HG03025 (cell line): ENCODE measurements at regions not wholly inside any gene's neighbourhood (a gene's known extent, or its start where the extent isn't known, plus 50 kb on each side); places are given as distances from the start of the nearest gene placed in this dataset.
"Not testable (repeated sequence)": the region's sequence is repeated elsewhere in the genome, so short reads cannot be mapped to it uniquely, and the experiment has no call there.

Source experiments
- ATAC-seq: cut with Tn5 transposase; IDR thresholded peaks from one replicate; pipeline ENCODE4 v1.9.1; 2021; ENCODE audit warnings: mild to moderate bottlenecking, moderate library complexity; ENCODE audit not compliant: unreplicated experiment, low FRiP score

DNA sequence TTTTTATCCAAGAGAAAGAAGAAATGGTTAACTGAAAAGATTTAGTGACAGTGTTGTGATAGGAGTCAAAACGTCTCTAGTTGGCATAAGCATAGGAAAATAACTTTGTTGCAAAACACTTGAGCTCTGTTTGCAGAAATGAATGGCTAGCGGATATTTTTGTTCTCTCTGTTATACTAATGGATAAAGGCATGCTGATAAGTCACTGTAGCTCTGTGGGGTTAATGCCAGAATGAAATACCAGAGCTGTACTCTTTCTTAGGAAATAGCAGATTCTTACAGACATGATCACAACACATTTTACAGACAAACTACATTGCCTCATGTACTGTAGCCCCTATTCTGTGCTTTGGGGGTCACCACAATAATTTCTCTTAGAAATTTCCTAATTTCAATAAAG lies 202.8 kb downstream of the DMRTA1 start:
- no peak for ATAC-seq

GRCh38 chr9:22650145-22650544 lies 203.5 kb downstream of the DMRTA1 start:
- no peak for ATAC-seq

DNA sequence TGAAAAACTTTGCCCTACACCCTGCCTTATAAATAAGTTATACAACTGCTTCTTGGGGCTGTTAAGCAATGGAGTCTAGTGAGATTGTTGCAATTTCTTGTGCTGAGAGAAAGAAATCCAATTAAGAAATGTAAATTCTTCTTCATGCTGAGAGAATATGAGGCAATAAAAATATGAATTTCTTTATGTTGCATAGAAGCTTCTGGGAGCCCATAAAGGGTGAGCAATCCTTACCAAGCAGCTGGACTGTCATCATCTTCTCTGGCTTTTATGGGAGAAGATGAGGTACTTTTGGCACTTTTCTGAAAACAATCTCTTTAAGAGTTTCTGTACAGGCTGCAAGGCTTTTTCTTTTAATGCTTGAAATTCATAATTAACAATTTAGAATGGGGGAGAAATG lies 204.3 kb downstream of the DMRTA1 start:
- ATAC-seq, result no peak

- no peak for ATAC-seq
Observed at GRCh38 chr9:22654833-22655232, 208.2 kb downstream of the DMRTA1 start.

DNA sequence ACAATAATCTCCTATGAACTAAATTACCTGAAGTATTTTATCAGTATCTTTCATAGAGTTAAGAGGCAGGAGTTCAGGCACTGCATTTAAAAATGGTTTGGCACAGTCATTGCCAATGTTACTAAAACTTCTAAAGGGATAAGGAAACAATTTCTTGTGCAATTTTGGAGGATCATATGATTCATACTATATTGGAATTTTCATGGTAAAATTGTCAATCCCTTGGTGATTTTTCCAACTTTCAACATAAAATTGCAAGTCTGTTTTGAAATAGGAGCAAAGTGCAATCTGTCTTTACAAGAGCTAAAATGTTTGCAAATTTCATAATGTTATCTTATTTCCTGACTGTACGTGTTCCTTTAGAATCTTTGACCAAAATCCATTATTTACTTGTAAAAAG lies 211.1 kb downstream of the DMRTA1 start:
- ATAC-seq, result no peak

- not testable (repeated sequence) for ATAC-seq
Observed at GRCh38 chr9:22658484-22658883, 211.9 kb downstream of the DMRTA1 start.

- ATAC-seq, result no peak
Observed at GRCh38 chr9:22682536-22682935, 235.9 kb downstream of the DMRTA1 start.

DNA sequence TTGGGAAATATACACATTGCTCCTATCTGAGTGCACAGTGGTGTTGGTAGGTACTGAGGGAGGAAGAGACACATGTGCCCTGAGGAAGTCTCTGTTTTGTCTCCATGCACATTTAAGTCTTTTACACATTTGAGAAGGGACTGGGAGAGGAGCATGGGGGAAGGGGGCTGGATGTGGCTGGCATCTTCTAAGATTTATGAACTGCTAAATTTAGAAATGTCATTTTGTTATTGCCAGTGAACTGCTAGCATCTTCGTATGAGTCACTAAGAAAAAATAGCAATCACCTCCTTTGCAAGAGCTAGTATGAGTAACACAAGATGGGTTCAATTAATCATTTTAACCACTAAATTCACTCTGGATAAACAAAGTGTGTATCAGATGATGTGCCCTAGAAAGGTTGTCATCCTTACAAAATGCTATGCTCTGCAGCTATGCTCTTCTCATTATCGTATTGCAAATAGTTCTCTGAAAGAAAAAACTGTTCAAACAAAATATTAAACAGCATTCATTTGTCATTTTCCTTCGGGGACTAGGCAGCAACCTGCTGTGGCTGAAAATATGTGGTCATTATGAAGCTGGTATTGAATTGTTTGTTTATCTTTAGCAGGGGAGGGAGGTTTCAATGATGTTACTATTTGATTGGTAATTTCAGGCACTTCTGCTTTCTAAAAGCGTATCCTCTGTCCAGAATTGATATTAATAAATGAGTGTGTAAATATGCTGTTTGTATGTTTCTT lies 236.5 kb downstream of the DMRTA1 start:
- ATAC-seq, result no peak

DNA sequence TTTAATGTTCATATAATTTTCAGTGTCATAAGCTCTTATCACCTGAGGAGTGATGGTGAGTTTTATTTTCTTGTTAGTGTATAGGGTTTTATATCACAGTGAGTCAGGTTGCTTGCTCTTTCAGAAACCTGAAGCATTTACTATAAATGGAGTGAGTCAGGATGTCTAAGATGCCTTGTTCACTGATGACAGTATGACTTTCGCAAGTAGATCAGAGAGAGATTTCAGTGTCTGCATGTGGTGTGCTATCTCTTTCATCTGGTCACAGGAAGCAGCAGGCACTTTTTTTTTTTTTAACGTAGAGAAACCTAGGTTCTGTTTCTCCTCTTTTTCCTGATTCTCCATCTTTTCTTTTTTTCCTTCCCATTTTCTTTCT lies 237.1 kb downstream of the DMRTA1 start:
- no peak for ATAC-seq

DNA sequence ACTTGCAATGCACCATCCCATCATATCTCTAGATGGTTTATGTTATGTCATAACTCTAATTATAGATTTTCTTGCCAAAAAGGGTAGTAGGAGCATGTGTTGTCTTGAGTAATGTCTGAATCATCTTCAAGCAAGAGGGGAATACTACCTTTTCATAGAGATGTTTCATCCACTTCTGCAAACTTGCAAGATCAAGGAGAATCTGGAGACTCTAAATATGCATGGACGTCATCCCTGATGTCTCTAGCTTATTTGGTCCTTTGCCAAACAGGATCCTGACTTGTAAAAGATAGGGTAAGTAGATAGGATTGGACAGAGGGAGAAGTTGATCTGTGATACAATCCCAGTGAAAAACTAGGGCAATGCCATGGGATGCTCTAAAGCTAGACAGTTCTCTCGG lies 246.5 kb downstream of the DMRTA1 start:
- no peak for ATAC-seq

- ATAC-seq, result no peak
Observed at GRCh38 chr9:22700171-22700570, 253.5 kb downstream of the DMRTA1 start.

DNA sequence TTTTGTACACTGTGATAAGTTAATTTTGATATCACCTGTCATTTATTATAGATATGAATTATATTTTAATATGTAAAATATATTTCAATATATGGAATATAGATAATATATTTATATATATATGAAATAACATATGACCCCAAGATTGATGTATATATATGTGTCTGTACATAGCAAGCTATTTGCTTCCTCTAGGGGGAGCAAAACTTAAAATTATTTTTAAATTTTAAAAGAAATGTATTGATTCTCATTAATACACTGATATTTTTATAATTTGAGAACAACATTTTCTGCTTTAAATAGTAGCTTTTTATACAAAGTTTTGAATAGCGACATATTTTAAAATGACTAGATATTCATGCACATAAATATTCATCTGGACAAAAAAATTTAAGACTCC lies 272.0 kb downstream of the DMRTA1 start:
- ATAC-seq, result no peak

DNA sequence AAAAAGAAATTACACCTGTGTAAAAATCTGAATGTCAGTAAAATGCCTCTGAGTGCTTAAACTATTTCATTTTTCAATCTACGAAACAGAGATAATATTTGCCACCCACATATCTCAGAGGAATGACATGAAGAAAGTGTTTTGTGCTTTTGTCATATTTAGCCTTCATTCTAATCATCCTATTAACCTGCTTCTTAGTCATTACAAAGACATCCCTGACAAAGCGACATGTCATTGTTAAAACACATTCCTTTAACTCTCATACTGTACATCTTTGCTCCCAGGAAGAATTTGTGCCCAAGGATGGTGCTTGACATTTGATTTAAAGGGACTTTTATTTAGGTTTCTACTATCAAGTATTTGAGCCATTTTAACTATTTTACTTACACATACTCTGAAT lies 275.9 kb downstream of the DMRTA1 start:
- ATAC-seq, result no peak

- no peak for ATAC-seq
Observed at GRCh38 chr9:22731786-22732185, 285.2 kb downstream of the DMRTA1 start.

- no peak for ATAC-seq
Observed at GRCh38 chr9:22739712-22740111, 293.1 kb downstream of the DMRTA1 start.

DNA sequence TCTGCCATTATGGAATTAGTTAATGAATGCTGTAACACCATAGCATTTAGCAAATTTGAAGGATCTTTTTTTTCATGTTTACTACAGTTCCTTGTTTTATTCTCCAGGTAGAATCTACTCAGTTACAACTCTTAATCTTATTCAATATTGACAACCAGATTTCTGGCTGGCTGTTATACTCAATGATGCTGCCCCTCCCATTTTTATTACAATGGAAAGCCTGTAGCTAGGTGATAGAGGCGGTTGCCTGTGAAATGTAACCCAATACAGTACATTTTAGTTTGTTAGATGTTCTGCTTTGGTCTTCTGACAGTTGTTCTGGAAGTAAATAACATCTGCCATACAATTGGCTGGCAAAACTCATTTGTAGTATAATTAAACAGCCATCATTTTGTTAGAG lies 294.2 kb downstream of the DMRTA1 start:
- ATAC-seq, result no peak

- no peak for ATAC-seq
Observed at GRCh38 chr9:22742401-22742800, 295.8 kb downstream of the DMRTA1 start.

DNA sequence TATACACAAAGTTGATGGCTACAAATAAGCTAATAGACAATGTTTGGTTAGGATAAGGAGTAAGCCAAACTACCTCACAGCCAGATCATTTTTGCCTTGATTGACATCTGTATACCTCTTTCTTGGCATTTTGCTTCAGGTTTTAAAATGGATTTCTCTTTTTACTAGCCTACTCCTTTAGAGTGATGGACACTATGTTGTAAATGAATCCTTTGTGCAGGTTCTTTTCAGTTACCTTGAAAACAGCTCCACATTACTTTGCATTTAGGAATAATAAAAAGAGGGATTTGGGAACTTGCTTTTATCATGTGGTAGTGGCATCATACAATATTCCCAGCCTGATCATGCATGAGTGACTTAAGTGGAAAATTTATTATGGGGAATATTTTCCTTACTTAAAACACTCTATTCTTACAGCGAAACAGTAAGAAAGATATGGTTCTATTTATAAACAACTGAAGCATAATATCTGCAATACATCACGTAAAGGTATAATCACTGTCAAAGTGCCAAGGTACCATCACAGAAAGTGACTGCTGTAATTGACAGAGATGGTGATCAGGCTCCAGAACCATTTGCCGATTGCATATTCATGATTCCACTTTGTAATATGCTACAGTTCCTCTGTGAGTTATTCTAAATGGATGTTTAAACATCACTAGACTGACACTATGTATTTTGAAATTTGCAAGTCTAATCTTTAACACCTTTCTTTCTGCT lies 327.0 kb downstream of the DMRTA1 start:
- ATAC-seq, result no peak

DNA sequence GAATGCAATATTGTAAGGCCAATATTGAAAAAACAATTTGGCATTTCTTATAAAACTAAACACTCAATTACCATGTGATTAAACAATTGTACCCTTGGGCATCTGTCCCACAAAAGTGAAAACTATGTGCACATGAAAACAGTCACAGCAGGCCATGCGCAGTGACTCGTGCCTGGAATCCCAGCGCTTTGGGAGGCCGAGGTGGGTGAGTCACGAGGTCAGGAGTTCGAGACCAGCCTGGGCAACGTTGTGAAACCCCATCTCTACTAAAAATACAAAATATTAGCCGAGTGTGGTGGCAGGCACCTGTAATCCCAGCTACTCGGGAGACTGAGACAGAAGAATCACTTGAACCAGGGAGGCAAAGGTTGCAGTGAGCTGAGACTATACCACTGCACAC lies 343.7 kb downstream of the DMRTA1 start:
- ATAC-seq, result no peak

- ATAC-seq, result no peak
Observed at GRCh38 chr9:22808876-22809275, 362.3 kb downstream of the DMRTA1 start.

- no peak for ATAC-seq
Observed at GRCh38 chr9:22809371-22809770, 362.7 kb downstream of the DMRTA1 start.

GRCh38 chr9:22813529-22813928 lies 366.9 kb downstream of the DMRTA1 start:
- ATAC-seq, result no peak
